ENCODE measurements at regions not wholly inside any gene's neighbourhood (a gene's known extent, or its start where the extent isn't known, plus 50 kb on each side); places are given as distances from the start of the nearest gene placed in this dataset.

DNA sequence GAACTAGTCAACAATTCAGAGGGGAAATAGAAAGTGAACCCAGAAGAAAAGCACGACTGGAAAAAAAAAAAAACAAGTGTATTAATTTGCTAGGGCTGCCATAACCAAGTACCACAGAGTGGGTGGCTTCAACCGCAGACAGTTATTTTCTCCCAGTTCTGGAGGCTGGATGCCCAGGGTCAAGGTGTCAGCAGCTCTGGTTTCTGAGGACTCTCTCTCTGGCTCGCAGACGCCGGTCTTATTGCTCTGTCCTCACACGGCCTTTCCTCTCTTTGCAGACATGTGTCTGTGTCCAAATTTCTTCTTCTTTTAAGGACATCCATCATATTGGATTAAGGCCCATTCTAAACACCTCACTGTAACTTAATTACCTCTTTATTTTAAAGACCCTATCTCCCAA, 291.8 kb downstream of the XXYLT1 start:
- in situ Hi-C loops (cut with HindIII; ENCODE audit: low sequenced_read_pairs) = no loop called here
- DNase-seq (ENCODE audit: low read depth, low spot score) = no peak
- TF ChIP-seq, protein P1, sequence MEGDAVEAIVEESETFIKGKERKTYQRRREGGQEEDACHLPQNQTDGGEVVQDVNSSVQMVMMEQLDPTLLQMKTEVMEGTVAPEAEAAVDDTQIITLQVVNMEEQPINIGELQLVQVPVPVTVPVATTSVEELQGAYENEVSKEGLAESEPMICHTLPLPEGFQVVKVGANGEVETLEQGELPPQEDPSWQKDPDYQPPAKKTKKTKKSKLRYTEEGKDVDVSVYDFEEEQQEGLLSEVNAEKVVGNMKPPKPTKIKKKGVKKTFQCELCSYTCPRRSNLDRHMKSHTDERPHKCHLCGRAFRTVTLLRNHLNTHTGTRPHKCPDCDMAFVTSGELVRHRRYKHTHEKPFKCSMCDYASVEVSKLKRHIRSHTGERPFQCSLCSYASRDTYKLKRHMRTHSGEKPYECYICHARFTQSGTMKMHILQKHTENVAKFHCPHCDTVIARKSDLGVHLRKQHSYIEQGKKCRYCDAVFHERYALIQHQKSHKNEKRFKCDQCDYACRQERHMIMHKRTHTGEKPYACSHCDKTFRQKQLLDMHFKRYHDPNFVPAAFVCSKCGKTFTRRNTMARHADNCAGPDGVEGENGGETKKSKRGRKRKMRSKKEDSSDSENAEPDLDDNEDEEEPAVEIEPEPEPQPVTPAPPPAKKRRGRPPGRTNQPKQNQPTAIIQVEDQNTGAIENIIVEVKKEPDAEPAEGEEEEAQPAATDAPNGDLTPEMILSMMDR (IDR thresholded peaks at IDR 0.05; ENCODE audit: low read depth, low read length) = no peak
- H3K4me3 ChIP-seq (ENCODE audit: low read depth, low read length) = no peak overlapping the region

DNA sequence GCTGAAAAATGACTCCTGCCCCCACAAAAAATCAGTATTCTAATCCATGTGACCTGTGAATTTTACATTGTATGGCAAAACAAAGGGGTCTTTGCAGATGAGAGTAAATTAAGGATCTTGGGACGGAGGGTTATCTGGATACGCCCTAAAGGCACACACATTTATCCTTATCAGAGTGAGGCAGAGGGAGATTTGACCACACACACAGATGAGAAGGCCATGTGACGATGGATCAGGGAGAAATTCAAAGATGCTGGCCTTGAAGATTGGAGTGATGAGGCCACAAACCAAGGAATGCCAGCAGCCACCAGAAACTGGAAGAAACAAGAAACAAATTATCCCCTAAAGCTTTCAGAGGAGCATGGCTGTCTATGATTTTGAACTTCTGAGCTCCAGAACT, 288.5 kb downstream of the XXYLT1 start:
- no peak overlapping the region for H3K4me3 ChIP-seq (ENCODE audit: low read depth, low read length)
- TF ChIP-seq, protein P1 (IDR thresholded peaks at IDR 0.05; ENCODE audit: low read depth, low read length) = no peak
- no peak for DNase-seq (ENCODE audit: low read depth, low spot score)
- in situ Hi-C loops (cut with HindIII; ENCODE audit: low sequenced_read_pairs) = no loop called here

DNA sequence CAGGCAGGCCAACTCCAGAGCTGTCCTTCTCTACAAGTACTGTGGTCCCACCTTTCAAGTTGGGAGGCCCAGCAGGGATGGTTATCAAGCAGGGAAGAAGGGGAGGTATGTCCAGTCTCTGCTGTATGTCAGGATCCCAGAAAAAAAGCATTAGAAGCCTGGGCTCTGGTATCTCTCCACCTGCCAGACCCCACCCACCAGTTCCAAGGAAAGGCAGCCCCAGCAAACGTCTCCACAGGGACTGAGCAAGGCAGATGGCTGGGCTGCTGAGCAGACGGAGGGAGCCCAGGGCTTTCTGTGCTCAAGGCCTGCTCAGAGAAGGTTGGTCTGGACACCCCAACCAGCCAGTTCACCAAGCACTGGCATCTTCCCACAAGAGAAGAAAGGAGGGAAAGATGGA, 287.8 kb downstream of the XXYLT1 start:
- in situ Hi-C loops (cut with HindIII; ENCODE audit: low sequenced_read_pairs) = no loop called here
- H3K4me3 ChIP-seq (ENCODE audit: low read depth, low read length) = no peak overlapping the region
- TF ChIP-seq, protein P1 (IDR thresholded peaks at IDR 0.05; ENCODE audit: low read depth, low read length) = no peak
- no peak for DNase-seq (ENCODE audit: low read depth, low spot score)

DNA sequence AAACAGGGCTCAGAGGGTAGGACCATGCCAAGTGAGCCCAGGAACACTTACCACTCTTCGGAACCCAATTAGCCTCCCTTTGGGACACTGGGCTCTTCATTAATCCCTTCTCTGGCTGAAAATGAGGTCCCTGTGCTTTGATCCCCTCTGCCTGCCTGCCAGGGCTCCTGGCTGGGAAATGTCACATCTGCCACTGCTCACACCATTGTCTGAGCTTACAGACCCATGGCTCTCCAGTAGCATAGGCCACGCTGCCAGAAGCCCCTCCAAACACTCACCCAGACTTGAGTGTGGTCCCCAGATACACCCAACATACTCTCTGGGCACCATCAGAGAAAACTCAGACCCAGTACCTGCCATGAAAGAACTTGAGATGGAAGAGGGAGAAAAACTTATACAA, 287.3 kb downstream of the XXYLT1 start:
- DNase-seq (ENCODE audit: low read depth, low spot score) = no peak
- H3K4me3 ChIP-seq (ENCODE audit: low read depth, low read length) = no peak overlapping the region
- in situ Hi-C loops (cut with HindIII; ENCODE audit: low sequenced_read_pairs) = no loop called here
- TF ChIP-seq, protein P1 (IDR thresholded peaks at IDR 0.05; ENCODE audit: low read depth, low read length) = no peak

DNA sequence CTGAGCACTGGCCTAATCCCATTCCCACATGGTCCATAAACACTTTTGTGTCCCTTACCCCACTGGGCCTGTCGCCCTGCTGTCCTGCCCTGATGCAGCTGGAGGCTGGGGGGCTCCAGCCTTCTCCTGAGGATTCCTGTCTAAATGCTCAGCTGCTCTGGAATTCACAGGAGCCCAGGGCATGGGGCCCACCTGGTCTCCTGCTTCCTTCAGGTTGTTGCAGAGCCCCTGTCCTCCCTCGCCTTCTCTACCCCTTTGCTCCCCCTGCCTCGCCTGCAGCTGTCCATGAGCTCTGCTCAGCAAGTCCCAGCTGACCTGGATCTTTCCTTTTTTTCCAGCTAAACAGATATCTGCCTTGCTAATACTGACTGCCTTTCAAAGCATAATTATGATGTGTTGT, 286.9 kb downstream of the XXYLT1 start:
- no peak for DNase-seq (ENCODE audit: low read depth, low spot score)
- H3K4me3 ChIP-seq (ENCODE audit: low read depth, low read length) = no peak overlapping the region
- in situ Hi-C loops (cut with HindIII; ENCODE audit: low sequenced_read_pairs) = no loop called here
- TF ChIP-seq, protein P1 (IDR thresholded peaks at IDR 0.05; ENCODE audit: low read depth, low read length) = no peak

DNA sequence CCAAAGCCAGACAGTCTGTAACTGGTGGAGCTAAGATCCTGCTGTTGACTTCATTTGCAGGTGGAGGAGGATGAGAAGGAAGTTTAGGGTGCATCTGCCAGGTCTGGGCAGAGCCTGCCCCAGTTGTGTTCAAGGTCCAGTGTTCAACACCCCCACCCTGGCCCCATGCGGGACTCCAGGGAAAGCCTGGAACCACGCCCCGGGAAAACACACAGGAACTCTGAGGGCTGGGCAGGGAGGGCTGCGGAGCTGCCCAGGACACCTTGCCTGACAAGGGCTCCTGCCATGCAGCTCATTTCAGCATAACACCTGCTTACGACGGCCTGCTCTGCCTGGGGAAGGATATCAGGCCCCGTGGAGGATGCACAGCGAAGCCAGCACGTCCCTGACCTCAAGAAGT, 286.3 kb downstream of the XXYLT1 start:
- in situ Hi-C loops (cut with HindIII; ENCODE audit: low sequenced_read_pairs) = no loop called here
- TF ChIP-seq, protein P1 (IDR thresholded peaks at IDR 0.05; ENCODE audit: low read depth, low read length) = no peak
- DNase-seq (ENCODE audit: low read depth, low spot score) = no peak
- H3K4me3 ChIP-seq (ENCODE audit: low read depth, low read length) = no peak overlapping the region

DNA sequence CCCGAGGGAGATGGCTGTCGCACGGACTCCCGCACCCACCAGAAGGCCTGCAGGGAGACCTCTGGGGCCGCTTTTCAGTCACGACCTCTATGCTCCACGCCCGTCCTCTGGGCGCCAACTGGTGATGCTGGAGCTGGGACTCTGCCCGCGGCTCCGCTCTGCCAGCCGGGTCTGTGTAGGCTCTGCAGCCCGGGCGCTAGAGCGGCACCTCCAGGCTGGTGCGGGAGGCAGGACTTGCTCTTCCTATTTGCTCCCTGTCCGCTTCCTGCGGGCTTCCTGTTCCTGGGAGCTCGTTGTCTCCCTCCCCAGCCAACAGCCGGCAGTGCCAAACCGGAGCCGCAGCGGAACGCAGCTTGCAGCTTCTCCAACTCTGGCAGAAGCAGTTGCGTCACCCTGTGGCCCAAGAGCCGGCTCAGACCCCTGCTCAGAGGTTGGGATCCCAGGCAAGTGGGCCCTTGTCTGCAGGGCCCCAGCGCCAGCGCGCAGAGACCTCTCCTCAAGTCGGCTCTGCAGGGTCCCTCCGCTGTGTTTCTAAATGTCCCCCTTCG, 285.9 kb downstream of the XXYLT1 start:
- DNase-seq (ENCODE audit: low read depth, low spot score) = peak; percentile 31

More for the DNA sequence above, 285.9 kb downstream of the XXYLT1 start:
- H3K4me3 ChIP-seq (ENCODE audit: low read depth, low read length) = no peak overlapping the region
- in situ Hi-C loops (cut with HindIII; ENCODE audit: low sequenced_read_pairs) = no loop called here
- TF ChIP-seq, protein P1 (IDR thresholded peaks at IDR 0.05; ENCODE audit: low read depth, low read length) = peak; percentile 28

Data from astrocyte of the spinal cord (primary cell).